Fibroblast of villous mesenchyme (primary cell): ENCODE measurements at regions not wholly inside any gene's neighbourhood (a gene's known extent, or its start where the extent isn't known, plus 50 kb on each side); places are given as distances from the start of the nearest gene placed in this dataset.

Experiments used
- DNase-seq: peaks from one replicate; pipeline ENCODE4 v3.0.0-alpha.2; 2010; ENCODE audit warnings: low read depth
- H3K4me3 ChIP-seq: 2 replicates; pipeline ENCODE4 v1.5.1; 2011; ENCODE audit warnings: low read depth, mild to moderate bottlenecking, low read length
- TF ChIP-seq, protein P1 (sequence below): IDR thresholded peaks from 2 replicates; pipeline ENCODE4 v1.5.1; 2012; ENCODE audit warnings: low read depth, mild to moderate bottlenecking, low read length; ENCODE audit not compliant: insufficient read depth

GRCh38 chr19:27911122-27911898, 1301.6 kb downstream of the UQCRFS1 start:
- no peak for DNase-seq
- TF ChIP-seq, protein P1, sequence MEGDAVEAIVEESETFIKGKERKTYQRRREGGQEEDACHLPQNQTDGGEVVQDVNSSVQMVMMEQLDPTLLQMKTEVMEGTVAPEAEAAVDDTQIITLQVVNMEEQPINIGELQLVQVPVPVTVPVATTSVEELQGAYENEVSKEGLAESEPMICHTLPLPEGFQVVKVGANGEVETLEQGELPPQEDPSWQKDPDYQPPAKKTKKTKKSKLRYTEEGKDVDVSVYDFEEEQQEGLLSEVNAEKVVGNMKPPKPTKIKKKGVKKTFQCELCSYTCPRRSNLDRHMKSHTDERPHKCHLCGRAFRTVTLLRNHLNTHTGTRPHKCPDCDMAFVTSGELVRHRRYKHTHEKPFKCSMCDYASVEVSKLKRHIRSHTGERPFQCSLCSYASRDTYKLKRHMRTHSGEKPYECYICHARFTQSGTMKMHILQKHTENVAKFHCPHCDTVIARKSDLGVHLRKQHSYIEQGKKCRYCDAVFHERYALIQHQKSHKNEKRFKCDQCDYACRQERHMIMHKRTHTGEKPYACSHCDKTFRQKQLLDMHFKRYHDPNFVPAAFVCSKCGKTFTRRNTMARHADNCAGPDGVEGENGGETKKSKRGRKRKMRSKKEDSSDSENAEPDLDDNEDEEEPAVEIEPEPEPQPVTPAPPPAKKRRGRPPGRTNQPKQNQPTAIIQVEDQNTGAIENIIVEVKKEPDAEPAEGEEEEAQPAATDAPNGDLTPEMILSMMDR: no peak
- H3K4me3 ChIP-seq: no peak overlapping the region

DNA sequence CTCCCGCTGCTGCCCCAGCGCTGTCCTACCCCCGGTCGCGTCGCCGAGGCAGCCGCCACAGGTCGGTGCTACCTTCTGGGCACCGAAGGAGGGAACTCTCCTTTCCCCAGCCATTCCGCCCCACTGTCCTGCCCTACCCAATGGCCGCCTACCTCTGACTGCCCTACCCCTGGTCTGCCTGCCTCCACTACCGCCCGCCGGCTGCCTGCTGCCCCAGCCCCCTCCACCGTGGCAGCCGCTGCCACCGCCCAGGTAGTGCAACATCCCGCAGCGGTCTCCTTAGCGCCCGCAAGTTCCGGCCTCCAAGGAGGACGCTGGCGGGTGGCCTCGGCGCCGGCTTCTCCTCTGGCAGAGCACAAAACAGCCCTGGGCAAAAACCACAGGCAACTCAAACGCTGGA, 1303.1 kb downstream of the UQCRFS1 start:
- TF ChIP-seq, protein P1: no peak
- no peak for DNase-seq
- H3K4me3 ChIP-seq: no peak overlapping the region

- TF ChIP-seq, protein P1: no peak
- H3K4me3 ChIP-seq: no peak overlapping the region
- DNase-seq: no peak
Measured at GRCh38 chr19:27909185-27909840, 1303.6 kb downstream of the UQCRFS1 start.

GRCh38 chr19:27906081-27906480, 1306.9 kb downstream of the UQCRFS1 start:
- TF ChIP-seq, protein P1: no peak
- no peak for DNase-seq
- no peak overlapping the region for H3K4me3 ChIP-seq

- DNase-seq: no peak
- TF ChIP-seq, protein P1: no peak
Measured at GRCh38 chr19:27905074-27905473, 1307.9 kb downstream of the UQCRFS1 start.

DNA sequence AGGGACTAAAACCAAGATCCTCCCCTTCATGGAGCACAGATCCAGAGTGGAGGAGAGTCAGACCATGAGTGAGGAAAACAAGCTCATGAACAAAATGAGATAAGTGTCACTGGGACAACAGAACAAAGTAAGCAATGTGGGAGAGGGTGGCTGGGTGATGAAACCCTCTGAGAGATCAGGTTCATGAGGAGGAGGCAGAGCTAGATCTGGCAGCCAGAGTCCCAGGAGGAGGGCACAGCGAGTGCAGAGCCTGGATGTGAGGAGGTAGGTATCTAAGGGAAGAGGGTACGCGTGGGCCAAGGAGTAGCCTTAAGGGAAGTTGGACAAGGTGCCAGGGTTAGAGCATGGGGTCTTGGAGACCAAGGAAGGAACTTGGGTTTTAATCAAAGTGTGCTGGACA, 1311.9 kb downstream of the UQCRFS1 start:
- no peak overlapping the region for H3K4me3 ChIP-seq
- no peak for DNase-seq
- TF ChIP-seq, protein P1: no peak

More at GRCh38 chr19:27905074-27905473, 1307.9 kb downstream of the UQCRFS1 start:
- H3K4me3 ChIP-seq: no peak overlapping the region
